ENCODE measurements at regions not wholly inside any gene's neighbourhood (a gene's known extent, or its start where the extent isn't known, plus 50 kb on each side); places are given as distances from the start of the nearest gene placed in this dataset.

GRCh38 chr10:78188446-78188845 lies 154.8 kb downstream of the RPS24 start:
- DNase-seq = no peak

DNA sequence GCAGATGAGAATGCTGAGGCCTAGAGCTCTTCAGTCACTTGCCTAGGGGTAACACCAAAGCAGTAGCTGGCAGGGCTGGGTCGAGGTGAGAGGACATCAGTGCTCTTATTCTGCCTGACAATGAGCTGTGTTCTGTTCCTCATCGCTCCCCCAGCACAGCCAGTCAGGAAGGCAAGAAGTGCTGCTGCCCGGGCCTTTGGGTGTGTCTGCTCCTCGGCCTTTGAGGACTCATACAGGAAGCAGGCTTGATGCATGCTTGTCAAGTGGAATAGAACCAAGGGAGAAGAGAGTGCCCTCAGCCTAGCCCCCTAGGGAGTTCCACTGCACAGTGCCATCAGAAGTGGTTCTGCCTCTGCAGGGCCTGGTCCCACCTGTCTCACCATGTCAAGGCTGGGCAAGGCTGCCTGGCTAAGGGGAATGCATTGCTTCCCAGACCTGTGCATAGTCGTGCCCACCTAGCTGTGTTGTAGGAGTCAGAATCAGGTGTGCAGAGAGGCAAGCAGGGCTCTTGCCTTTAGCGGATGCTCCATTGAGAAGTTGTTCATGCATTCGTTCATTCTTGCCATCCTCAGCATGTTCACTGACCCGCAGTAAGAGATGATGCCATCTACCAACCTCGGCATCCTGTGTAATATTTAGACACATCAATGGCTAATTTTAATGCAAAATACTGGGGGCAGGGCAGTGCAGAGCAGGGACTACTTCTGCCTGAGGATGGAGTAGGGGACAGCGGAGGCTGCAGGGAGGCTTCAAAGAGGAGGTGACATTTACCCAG lies 156.6 kb downstream of the RPS24 start:
- no peak for DNase-seq

GRCh38 chr10:78191301-78191700 lies 157.6 kb downstream of the RPS24 start:
- DNase-seq = no peak

- DNase-seq = no peak
Measured at GRCh38 chr10:78193189-78193588, 159.5 kb downstream of the RPS24 start.

GRCh38 chr10:78194050-78194449 lies 160.4 kb downstream of the RPS24 start:
- no peak for DNase-seq

GRCh38 chr10:78194539-78195402 lies 161.1 kb downstream of the RPS24 start:
- DNase-seq = no peak

DNA sequence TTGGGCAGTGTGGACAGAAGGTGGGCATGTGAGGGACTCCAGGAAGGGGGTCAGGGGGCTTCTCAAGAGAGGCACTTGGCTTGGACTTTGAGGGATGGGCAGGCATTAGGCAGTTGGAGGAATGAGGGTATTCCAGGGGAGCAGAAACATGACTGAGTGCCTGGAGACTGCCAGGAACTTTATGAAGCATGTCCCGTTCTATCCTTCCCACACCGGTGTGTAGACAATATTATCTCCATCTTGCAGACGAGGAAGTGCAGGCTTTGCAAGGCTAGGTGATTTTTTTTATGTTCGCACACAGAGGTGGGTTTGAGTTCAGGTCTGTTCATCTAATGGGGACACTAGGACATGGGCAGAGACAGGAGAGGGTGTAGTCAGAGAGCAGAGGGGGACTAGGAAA lies 162.7 kb downstream of the RPS24 start:
- DNase-seq = no peak

- no peak for DNase-seq
Measured at GRCh38 chr10:78196964-78197363, 163.3 kb downstream of the RPS24 start.

DNA sequence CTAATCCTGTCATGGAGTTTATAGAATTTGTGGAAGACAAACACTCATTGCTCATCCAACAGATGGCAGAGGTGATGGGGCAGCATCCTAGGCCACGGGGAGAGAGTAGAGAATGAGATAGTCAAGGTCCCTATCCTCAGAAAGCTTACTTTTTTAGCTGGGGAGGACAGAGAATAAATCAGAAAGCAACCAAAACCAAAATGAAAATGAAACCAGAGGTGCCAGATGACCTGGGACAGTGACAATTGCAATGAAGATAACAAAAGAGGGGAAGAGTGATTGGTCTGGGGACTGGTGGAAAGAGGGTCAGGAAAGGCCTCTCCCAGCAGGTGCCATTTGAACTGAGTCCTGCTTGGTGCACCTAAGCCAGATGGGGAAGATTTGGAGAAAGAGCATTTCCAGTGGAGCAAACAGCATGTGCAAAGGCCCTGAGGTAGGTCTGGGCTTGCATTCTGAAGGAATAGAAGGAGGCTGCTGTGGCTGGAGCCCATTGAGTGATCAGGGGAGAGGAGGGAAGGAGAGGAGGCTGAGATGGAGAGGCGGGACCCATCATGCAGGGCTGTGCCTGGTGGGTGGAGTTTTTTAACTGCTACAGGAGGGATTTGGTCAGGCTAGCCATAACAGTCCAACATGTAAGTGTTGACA lies 164.1 kb downstream of the RPS24 start:
- DNase-seq = no peak

GRCh38 chr10:78199005-78199725 lies 165.5 kb downstream of the RPS24 start:
- DNase-seq = no peak

- DNase-seq = no peak
Measured at GRCh38 chr10:78199759-78200158, 166.1 kb downstream of the RPS24 start.

DNA sequence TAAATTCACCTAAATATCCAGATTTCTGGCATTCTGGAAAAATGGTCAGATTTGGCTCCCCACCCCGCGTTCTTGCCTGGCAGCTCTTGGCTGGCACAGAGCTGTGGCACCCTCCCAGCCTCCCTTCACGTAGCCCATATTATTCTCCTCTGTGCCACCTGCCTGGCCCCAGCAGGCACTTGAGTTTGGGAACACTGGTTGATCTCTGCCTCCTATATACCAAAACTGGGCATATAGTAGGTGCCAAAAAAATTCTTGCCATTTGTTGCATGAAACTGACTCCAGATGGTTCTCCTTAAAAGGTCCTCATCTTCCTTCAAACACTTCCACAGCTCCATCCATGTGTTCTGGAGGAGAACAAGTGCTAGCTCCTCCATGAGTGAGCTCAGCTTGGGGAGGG lies 167.0 kb downstream of the RPS24 start:
- no peak for DNase-seq

DNA sequence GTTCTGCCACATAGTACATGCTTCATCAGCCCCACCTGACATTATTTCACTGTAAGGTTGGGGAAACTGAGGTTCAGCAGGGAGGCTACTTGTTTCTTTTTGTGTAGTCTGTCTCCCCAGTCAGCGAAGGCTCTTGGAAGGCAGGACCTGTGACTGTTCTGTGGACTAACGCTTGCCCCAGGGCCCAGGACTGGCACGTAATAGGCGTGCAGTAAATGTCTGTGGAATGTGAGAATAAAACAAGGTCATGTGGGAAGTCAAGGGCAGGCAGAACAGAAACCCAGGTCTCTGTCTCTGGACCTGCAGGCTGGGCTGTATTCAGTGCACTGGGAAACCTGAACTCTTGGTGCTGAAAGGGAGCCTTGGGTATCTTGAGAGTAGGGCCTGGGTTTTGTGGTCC lies 168.7 kb downstream of the RPS24 start:
- no peak for DNase-seq

GRCh38 chr10:78203915-78204818 lies 170.5 kb downstream of the RPS24 start:
- DNase-seq = no peak

- DNase-seq = no peak
Measured at GRCh38 chr10:78205457-78206016, 171.9 kb downstream of the RPS24 start.

- no peak for DNase-seq
Measured at GRCh38 chr10:78207216-78207615, 173.6 kb downstream of the RPS24 start.

DNA sequence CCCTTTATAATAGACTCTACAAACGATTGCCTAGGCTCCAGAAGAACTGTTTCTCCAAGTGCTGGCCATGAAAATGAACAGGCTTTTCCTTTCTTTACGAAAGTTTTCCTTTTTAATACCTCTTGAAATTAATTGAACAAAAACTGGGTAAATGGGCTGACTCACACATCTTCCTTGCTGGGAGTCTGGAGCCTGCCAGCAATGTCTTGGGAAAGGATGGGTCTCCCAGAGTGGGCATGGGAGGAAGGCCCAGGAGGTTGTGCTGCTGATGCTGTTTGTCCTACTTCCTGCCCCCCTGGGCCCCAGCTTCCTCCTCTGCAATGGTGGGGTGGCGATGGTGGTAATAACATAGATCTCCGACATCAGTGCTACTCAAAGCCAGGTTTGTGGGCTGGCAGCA lies 174.1 kb downstream of the RPS24 start:
- DNase-seq = no peak

DNA sequence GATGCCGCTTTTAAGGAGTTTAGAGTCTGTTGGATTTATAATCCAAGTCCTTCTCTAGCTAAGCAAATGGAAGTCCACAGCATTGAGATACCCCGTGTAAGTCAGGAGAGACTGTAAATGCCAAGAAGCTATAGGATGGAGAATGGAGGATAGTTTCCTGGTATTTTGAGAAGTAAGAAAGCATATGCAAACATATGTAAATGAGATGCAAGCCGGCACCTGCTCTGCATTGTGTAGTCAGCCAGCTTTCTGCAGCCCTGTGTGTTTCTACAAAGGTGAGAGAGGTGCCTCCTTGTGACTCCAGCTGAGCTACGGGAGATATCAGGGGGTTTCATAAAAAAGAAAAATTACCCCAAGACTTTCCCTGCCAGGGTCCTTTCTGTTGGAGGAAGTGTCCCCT lies 176.3 kb downstream of the RPS24 start:
- no peak for DNase-seq

- no peak for DNase-seq
Measured at GRCh38 chr10:78210548-78210947, 176.9 kb downstream of the RPS24 start.

DNA sequence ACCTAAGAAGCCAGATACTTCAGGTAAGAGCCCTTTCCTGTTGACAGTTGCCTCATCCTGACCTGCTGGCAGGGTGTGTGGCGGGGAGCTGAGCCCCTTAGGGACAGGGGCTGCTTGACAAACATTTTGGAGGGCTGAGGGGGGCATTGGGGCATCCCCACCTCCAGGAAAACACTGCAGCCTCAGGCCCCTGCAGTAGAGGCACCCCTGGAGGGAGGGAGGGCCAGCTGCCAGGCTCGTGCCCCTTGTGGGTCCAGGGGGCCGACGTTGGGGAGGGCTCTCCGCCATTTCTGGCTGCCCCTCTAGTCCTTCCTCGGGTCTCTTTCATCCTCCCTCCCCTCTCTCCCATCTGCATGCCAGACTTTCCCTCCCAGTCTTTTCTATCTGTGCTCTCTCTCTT lies 177.3 kb downstream of the RPS24 start:
- no peak for DNase-seq

DNA sequence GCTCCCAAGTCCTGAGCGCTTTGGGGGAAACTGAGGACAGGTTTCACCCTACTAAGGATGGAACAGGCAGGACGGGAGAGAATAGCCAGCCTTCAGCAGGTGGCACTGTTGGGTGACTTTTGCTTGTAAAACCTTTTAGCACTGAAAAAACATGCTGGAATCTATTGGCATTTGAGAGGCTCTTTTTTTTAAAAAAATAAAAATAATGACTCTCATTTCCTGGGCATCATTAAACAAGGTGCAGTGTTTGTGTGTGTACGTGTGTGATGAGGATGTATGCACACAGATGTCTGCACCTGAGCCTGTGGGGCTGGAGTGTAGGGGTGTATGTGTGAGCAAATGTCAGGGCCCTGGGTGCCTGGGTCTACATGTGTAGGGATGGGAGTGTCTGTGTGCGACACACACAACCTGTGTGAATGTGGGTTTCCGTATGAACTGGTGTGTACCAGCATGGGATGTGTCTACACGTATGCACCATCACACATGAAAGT lies 177.9 kb downstream of the RPS24 start:
- DNase-seq = no peak

Measured in stimulated activated naive CD4-positive, alpha-beta T cell treated with Interleukin-2 at 50 U/mL for 16 hours (primary cell).